ENCODE measurements at regions not wholly inside any gene's neighbourhood (a gene's known extent, or its start where the extent isn't known, plus 50 kb on each side); places are given as distances from the start of the nearest gene placed in this dataset.
"Not testable (repeated sequence)": the region's sequence is repeated elsewhere in the genome, so short reads cannot be mapped to it uniquely, and the experiment has no call there.

- no peak for DNase-seq (ENCODE audit: low read depth in 2 of 3, low spot score in 2 of 3)
These were observed 92.3 kb upstream of the SLC7A11 start for GRCh38 chr4:138334346-138335016.

GRCh38 chr4:138332415-138332814, 90.3 kb upstream of the SLC7A11 start:
- not testable (repeated sequence) for DNase-seq (ENCODE audit: low read depth in 2 of 3, low spot score in 2 of 3)

DNA sequence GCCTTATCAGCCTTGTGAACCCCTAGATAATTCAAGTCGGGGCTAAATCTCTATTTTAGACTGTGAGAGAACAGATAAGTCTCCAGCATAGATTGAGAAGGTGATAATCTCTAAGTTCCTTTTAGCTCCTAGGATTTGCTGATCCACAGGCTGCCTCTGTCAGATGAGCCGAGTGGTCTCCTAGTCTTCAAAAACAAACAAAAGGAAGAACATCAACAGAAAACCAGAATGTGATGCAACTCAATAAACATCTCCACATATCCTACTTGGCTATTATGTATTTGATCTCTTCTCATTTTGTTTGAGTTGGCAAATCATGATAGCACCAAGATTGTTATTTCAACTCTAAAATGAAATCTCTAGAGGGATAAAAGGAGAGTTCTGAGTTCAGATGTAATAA, 88.4 kb upstream of the SLC7A11 start:
- DNase-seq (ENCODE audit: low read depth in 2 of 3, low spot score in 2 of 3) = no peak

DNA sequence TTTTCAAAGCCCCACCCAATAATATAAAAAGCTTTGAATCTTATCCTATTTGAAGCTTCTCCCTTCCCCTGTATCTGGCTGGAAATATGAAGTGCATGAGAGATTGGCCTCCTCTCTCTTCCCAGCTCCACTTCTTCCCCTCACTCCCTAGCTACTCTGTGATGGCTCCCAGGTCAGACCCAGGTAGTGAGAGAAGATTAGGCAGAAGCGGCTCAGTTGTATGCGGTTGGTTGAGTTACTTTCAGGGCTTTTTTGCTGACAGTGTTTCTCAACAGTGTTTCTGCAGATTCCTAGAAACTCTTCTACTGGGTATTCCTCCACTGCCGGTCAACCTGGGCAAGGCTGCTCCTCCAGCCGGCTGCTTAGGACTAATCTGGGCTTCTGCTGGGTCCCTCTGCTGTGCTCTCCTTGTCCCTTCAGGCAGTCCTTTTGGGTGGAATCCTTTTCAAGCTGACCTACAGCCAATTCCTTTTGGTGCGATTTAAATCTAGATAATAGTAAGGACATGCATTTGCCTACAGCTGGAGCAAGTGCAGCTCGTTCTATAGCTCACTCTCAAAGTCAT, 87.4 kb upstream of the SLC7A11 start:
- DNase-seq (ENCODE audit: low read depth in 2 of 3, low spot score in 2 of 3) = no peak

DNA sequence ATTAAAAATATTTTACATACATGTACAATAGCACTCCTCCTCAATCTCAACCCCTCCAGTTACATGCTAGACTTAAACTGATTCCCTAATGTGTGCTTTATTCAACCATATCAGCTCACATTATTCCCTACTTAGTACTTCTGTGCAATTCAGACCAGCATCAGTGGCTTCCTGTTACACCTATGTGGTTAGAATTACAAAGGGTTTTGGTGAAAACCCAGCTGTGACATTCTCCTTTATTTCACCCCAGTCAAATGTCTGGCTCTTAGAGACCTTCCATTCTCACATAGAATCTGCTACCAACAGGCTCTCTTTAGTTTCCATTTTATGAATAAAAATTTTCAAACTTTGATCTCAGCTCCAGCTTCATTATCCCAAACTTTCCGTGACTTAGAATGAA, 85.2 kb upstream of the SLC7A11 start:
- no peak for DNase-seq (ENCODE audit: low read depth in 2 of 3, low spot score in 2 of 3)

- no peak for DNase-seq (ENCODE audit: low read depth in 2 of 3, low spot score in 2 of 3)
These were observed 78.7 kb upstream of the SLC7A11 start for GRCh38 chr4:138320831-138321230.

DNA sequence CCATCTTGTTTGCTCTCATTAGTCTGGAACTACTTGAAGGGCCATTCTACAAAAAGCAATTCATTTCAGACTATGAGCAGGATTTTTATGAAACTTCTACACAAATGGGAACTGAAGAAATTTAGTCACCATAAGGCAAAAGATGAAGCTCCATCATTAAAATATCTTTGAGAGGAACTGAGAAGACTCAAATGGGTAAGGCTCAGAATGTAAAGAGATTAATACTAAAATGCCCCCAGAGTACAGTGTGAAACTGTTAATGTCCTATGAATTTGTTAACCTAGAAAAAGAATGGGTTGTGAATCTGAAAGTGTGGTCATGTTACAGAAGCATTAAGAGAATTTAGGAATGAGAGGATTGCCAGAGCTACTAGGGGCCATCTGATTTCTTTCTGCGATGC, 77.9 kb upstream of the SLC7A11 start:
- DNase-seq (ENCODE audit: low read depth in 2 of 3, low spot score in 2 of 3) = no peak

DNA sequence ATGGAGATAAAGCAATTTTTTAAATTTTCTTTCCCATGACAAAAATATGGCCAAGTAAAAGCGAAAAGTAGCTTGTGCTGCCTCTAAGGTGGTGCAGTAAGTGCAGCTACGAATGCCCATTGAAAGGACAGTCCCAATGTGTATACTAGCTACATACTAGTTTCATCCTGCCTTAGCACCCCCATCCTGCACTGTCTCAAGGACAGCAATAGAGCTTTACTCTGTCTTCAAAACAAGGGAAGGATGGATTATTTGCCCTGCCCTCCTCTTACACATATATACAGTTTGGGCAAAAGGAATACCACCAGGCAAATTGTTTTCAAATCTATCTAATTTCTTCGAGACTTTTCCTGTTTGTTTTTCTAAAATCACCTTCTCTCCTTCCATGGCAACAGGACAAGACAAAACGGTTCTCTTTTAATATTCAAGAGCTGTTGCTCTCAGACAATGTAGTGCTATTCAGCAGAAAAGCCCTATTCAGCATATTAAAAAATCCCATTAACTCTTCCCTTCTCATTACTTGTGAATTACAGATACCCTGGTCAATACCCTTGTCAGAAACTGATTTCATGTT, 75.1 kb upstream of the SLC7A11 start:
- DNase-seq (ENCODE audit: low read depth in 2 of 3, low spot score in 2 of 3) = no peak

DNA sequence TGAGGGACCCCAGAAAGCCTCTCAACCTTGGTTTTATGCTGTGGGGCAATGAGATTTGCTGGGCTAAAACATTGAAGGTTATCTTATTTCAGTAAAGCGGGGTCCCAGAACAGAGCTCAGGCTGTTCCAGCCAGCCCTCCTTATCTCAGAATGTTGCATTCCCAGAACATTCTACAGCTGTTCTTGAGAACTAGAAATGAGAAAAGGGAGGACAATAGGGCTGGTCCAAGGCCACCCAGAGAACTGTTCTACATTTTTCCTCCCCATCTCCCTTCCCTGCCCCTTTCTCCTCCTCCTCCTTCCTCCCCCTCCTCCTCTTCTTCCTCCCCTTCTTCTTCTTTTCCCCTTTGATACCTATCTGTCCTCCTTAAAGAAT, 70.4 kb upstream of the SLC7A11 start:
- no peak for DNase-seq (ENCODE audit: low read depth in 2 of 3, low spot score in 2 of 3)

DNA sequence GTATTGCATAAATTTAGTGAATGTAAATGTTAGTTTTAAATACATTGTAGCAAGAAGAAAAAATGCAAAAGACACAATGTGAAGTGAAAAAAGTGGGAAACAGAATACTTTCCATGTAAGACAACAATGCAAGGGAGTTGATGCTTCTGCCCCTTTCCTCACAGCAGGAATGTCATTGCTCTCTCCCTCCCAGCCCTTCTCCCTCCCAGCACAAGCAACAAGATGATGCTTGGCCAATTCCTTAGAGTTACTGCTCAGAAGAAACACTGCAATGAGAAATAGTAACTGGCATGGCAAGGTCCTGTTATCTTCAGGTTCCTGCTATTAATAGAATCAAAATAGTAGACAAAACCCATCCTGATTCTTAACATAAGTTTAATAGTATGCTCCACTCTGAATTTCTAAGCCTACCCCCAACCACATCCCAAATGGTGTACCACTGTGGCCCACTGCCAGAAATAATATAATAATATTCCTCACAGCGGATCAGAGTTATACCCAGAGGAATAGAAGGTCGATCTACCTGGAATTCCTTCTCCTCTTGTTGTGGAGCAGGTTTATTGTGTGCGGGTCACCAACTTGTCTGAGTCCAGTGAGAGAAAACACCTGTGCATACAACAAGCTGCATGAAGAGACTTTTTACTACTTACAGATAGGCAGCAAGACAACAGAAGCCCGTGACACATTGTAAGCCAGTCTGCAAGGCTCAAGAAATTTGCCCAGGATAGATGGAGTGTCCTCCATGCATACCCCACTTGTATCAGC, 69.8 kb upstream of the SLC7A11 start:
- no peak for DNase-seq (ENCODE audit: low read depth in 2 of 3, low spot score in 2 of 3)

DNA sequence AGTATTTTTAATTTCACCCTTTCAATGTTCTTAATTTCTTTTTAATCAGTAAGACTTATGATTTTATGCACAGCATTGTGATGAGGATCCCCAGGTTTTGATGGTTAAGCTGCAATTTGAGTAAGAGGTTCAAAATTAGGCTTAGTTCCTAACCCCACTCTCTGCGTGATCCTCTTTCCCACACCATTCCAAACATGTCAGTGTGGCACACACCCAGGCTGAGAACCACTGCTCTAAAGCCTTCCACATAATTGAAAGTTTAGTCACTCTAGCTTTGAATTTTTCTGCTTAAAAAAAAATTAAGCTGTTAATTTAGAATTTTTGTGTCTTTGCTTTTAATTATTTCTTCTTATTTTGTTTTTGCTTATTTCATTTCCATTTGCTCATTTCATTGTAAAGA, 68.8 kb upstream of the SLC7A11 start:
- DNase-seq (ENCODE audit: low read depth in 2 of 3, low spot score in 2 of 3) = no peak

DNA sequence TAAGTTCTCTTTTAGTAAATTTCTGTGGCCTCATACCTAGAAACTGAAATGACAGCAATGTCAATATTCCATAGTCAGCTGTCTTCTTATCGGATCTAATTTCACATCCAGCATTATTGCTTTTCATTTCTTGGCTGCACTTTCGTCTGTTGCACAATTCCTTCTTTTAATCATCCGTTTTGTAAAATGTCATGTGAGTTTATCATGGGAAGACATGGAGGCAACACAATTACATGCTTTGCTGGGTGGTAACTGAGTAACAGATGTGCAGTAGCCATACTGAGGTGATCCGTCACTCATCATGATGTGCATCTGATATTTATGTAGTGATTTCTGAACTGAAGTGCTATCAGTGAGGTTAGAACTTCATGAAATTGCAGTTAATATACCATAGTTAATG, 68.3 kb upstream of the SLC7A11 start:
- no peak for DNase-seq (ENCODE audit: low read depth in 2 of 3, low spot score in 2 of 3)

DNA sequence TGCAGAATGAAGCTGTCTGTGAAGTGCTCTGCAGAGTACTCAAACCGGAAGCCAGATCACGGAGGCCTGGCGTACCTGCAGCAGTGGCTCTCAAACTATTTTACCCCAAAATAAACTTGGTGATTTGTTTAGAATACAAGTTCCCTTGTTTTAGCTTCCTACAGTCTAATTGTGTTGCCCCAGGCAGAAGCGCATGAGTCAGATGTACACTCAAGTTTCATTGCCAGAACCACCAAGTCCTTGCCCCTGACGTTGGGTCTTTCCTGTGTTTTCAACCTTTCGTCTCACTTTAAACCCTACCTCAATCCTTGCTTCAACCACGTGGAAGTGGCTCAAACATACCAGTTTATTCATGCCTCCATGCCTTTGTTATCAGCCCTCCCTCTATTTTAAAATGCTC, 66.2 kb upstream of the SLC7A11 start:
- DNase-seq (ENCODE audit: low read depth in 2 of 3, low spot score in 2 of 3) = no peak

DNA sequence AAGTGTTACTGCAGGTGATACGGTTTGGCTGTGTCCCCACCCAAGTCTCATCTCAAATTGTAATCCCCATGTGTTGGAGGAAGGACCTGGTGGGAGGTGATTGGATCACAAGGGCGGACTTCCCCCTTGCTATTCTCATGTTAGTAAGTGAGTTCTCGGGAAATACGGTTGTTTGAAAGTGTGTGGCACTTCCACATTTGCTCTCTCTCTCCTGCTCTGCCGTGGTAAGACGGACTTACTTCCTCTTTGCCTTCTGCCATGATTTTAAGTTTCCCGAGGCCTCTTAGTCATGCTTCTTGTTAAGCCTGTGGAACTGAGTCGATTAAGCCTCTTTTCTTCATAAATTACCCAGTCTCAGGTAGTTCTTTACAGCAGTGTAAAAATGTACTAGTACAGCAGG, 65.2 kb upstream of the SLC7A11 start:
- no peak for DNase-seq (ENCODE audit: low read depth in 2 of 3, low spot score in 2 of 3)

DNA sequence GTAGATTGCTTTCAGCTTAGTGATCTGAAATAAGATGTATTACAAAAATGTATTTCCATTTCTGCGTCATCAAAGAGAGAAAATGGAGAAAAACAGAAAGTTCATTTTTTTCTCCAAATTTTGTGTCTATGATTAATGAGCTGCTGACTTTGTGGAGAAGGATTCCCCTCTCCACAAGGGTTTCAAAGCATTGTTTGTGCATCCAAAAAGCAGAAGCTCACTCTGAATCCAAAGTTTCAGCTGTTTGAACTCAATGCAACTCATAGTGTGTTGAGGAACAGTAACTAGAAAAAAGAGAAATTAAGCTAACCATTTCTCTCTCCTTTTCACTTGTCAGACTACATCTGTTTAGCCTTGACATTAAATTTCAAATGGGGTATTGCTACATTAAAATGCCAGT, 62.9 kb upstream of the SLC7A11 start:
- no peak for DNase-seq (ENCODE audit: low read depth in 2 of 3, low spot score in 2 of 3)

DNA sequence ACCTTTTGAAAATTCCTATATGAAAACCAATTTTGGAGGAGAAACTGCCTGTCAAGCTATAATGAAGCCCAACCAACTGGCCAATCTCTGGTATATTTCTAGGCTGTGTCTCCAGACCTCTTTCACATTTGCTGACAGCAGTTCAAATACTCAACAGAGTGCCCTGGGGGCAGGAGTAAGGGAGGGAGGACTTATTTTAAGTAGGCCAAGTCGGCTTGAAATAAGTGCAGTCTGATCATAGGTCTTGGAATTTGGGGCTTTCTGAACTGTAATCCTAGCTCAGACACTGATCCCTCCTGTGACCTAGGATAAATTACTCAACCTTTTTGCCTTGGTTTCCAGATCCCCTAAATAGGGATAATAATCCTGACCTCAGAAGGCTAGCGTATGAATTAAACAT, 59.4 kb upstream of the SLC7A11 start:
- no peak for DNase-seq (ENCODE audit: low read depth in 2 of 3, low spot score in 2 of 3)

DNA sequence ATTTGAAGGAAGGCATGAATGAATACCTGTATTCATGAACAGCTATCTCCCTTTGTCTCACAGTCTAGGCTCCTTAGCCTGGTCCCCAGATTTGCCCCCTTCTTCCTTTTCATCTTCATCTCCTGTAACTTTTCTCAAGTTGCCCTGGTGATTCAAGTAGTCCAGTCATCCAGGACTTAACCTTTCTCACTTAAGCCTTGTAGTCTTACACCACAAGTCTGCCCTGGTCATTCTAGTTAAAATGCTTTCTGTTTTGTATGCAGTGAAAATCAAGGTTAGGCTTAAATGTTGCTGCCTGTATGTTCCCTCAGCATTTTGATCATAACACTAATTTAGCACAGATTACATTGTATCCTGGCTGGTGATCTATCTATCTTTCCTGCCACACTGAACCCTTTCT, 58.5 kb upstream of the SLC7A11 start:
- no peak for DNase-seq (ENCODE audit: low read depth in 2 of 3, low spot score in 2 of 3)

DNA sequence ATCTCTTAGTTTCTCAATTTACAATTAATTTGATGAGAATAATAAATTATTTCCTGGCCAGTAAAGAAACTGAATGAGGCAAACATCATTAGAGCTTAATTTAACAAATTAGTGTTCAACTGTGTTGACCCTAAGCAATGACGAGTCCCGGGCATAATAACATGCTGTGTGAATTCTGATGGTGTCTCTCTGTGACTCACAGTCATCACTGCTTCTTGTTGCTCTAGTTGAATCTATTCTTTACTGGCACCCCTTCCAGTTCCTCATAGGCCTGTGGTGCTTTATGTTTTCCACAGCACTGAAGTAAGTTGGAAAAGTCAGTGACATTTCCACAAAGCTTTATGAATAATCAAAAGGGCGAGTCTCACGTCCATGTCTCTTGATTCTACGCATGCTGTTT, 57.7 kb upstream of the SLC7A11 start:
- DNase-seq (ENCODE audit: low read depth in 2 of 3, low spot score in 2 of 3) = no peak

- DNase-seq (ENCODE audit: low read depth in 2 of 3, low spot score in 2 of 3) = no peak
These were observed 56.7 kb upstream of the SLC7A11 start for GRCh38 chr4:138298866-138299265.

- no peak for DNase-seq (ENCODE audit: low read depth in 2 of 3, low spot score in 2 of 3)
These were observed 56.3 kb upstream of the SLC7A11 start for GRCh38 chr4:138298431-138298830.

DNA sequence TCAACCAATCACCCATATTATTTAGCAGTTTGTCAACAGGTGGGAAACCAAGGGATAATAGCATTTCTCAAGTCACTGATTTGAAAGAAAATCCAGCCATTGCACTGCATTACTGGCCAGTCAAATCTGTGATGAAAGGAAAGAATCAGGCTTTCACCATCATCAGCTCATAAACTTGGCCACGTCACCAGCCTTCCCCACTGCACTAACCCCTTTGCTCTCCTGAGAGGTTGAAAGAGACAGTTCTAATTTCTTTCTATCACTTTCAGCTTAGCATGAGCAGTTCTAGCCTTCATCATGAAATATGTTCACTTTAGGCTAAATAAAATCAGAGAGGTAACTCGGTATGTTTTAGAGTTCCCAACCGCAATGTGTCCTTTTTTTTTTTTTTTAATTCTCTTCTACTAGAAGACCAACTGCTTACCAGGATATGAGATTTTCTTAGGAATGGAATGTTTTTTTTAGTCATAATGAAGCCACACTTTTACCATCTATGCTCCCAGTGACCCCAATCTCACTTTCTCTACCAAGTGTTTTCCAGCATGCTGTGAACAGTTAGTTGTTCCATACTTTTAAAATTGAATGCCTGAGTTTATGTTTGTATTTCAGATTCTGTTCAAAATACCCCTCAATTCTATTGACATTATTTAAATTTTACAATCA, 55.7 kb upstream of the SLC7A11 start:
- no peak for DNase-seq (ENCODE audit: low read depth in 2 of 3, low spot score in 2 of 3)

DNA sequence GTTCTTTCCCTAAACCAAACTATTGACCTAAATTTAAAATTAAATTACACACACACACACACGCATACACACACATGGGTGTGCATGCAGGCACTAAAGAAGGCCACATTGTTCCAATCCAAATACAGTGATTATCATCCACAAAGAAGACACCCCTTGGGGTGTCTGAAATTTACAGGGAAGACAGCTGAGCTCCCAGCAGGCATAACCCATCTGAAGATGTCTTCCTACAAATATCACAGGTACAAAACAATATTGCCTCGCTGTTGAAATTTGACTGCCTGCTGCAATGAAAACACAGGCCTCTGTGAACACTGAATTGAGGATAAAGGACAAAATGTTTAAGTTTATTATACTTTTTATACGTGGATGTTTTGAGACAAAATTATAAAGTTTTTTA, 50.2 kb upstream of the SLC7A11 start:
- no peak for DNase-seq (ENCODE audit: low read depth in 2 of 3, low spot score in 2 of 3)

All from activated CD8-positive, alpha-beta memory T cell treated with anti-CD3 and anti-CD28 coated beads for 48 hours (primary cell).